ENCODE measurements at regions not wholly inside any gene's neighbourhood (a gene's known extent, or its start where the extent isn't known, plus 50 kb on each side); places are given as distances from the start of the nearest gene placed in this dataset.

DNA sequence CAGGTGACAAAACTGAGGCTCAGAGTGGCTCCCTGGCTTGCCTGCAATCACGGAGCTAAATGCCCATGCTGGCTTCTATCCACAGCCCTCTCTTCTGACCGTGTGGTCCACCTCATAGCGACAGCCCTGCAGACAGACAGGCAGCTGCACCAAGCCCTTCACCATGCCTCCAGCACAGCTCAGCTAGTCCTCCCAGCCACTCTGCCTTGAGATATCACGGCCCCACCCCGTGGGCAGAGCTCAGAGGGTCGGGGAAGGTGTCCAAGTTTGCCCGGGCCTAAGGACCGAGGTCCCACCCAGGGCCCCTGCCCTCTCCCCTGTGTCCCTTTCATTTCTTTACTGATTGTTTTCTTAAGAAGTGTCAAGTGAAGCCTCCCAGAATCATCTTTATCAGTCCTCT, 128.2 kb upstream of the GLI2 start:
- TF ChIP-seq, protein P1, sequence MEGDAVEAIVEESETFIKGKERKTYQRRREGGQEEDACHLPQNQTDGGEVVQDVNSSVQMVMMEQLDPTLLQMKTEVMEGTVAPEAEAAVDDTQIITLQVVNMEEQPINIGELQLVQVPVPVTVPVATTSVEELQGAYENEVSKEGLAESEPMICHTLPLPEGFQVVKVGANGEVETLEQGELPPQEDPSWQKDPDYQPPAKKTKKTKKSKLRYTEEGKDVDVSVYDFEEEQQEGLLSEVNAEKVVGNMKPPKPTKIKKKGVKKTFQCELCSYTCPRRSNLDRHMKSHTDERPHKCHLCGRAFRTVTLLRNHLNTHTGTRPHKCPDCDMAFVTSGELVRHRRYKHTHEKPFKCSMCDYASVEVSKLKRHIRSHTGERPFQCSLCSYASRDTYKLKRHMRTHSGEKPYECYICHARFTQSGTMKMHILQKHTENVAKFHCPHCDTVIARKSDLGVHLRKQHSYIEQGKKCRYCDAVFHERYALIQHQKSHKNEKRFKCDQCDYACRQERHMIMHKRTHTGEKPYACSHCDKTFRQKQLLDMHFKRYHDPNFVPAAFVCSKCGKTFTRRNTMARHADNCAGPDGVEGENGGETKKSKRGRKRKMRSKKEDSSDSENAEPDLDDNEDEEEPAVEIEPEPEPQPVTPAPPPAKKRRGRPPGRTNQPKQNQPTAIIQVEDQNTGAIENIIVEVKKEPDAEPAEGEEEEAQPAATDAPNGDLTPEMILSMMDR (IDR thresholded peaks at IDR 0.05), result no peak
- TF ChIP-seq EP300 (IDR thresholded peaks at IDR 0.05) (no peak), POLR2A (IDR thresholded peaks at IDR 0.05) (no peak)
